ENCODE measurements at regions not wholly inside any gene's neighbourhood (a gene's known extent, or its start where the extent isn't known, plus 50 kb on each side); places are given as distances from the start of the nearest gene placed in this dataset.

GRCh38 chr2:128520340-128520739 is 201.7 kb upstream of the HS6ST1 start:
- Histone ChIP-seq H3K27ac (no peak overlapping the region), H3K4me3 (no peak overlapping the region), H3K9me3 (no peaks in the 10 kb centered on the region), H3K4me1 (no peaks in the 10 kb centered on the region), H3K27me3 (no peaks in the 10 kb centered on the region), H3K36me3 (no peaks in the 10 kb centered on the region)
- WGBS, 2 donors (ENCODE audit: low coverage in 1 of 2): 100% methylated on average over 1 to 3 of the region's 4 CpGs
- no peak for ATAC-seq
- TF ChIP-seq CTCF (IDR thresholded peaks at IDR 0.05): no peak
- TF ChIP-seq POLR2A (IDR thresholded peaks at IDR 0.05): no peak
- TF ChIP-seq EP300 (IDR thresholded peaks at IDR 0.05): no peak
- no peak for TF ChIP-seq POLR2AphosphoS5 (IDR thresholded peaks at IDR 0.05)

GRCh38 chr2:128520791-128521190 is 202.1 kb upstream of the HS6ST1 start:
- 100% methylated on average over 1 of the region's 9 CpGs; no CpG with 5 or more reads in 1 of the 2 donors for WGBS, 2 donors (ENCODE audit: low coverage in 1 of 2)
- Histone ChIP-seq H3K9me3 (no peaks in the 10 kb centered on the region), H3K4me3 (no peak overlapping the region), H3K36me3 (no peaks in the 10 kb centered on the region), H3K27me3 (no peaks in the 10 kb centered on the region), H3K4me1 (no peaks in the 10 kb centered on the region), H3K27ac (no peak overlapping the region)
- TF ChIP-seq POLR2A (IDR thresholded peaks at IDR 0.05): no peak
- ATAC-seq: no peak

DNA sequence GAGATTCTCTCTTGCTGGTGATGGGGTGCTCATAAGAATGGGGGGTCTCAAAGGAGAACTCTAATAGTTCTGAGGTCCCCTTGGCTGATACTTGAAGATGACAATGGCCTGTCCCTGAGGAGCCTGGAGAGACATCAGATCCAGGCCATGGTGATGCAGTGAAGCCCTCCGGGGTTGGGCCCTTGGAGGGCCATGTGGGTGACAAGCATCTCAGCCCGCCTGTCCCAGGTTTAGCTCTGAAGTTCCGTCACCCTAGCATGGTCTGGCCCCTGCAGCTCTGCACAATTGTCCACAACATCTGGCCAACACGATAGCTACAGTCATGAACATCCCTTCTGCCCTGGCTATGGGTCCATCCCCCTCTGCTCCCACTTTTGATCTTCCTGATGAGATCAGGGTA is 202.8 kb upstream of the HS6ST1 start:
- Histone ChIP-seq H3K4me3 (no peak overlapping the region), H3K36me3 (no peaks in the 10 kb centered on the region), H3K27me3 (no peaks in the 10 kb centered on the region), H3K4me1 (no peaks in the 10 kb centered on the region), H3K27ac (no peak overlapping the region), H3K9me3 (no peaks in the 10 kb centered on the region)
- ATAC-seq: no peak
- TF ChIP-seq CTCF (IDR thresholded peaks at IDR 0.05) (no peak), EP300 (IDR thresholded peaks at IDR 0.05) (no peak), POLR2AphosphoS5 (IDR thresholded peaks at IDR 0.05) (no peak), POLR2A (IDR thresholded peaks at IDR 0.05) (no peak)
- WGBS, 2 donors (ENCODE audit: low coverage in 1 of 2): no CpG with 5 or more reads among the region's 4 CpGs

GRCh38 chr2:128522829-128523228 is 204.2 kb upstream of the HS6ST1 start:
- H3K4me1 ChIP-seq: no peaks in the 10 kb centered on the region
- TF ChIP-seq POLR2AphosphoS5 (IDR thresholded peaks at IDR 0.05) (no peak), CTCF (IDR thresholded peaks at IDR 0.05) (no peak), EP300 (IDR thresholded peaks at IDR 0.05) (no peak), POLR2A (IDR thresholded peaks at IDR 0.05) (no peak)
- H3K4me3 ChIP-seq: no peak overlapping the region
- ATAC-seq: no peak
- H3K9me3 ChIP-seq: no peaks in the 10 kb centered on the region
- H3K27ac ChIP-seq: no peak overlapping the region
- no peaks in the 10 kb centered on the region for H3K36me3 ChIP-seq
- no peaks in the 10 kb centered on the region for H3K27me3 ChIP-seq
- 50 to 100% methylated on average over 2 to 5 of the region's 7 CpGs for WGBS, 2 donors (ENCODE audit: low coverage in 1 of 2)

- no peak for ATAC-seq
- H3K27me3 ChIP-seq: no peaks in the 10 kb centered on the region
- H3K36me3 ChIP-seq: no peaks in the 10 kb centered on the region
- no peak for TF ChIP-seq POLR2AphosphoS5 (IDR thresholded peaks at IDR 0.05)
- no peaks in the 10 kb centered on the region for H3K9me3 ChIP-seq
- H3K4me3 ChIP-seq: no peak overlapping the region
- H3K4me1 ChIP-seq: no peaks in the 10 kb centered on the region
- no peak overlapping the region for H3K27ac ChIP-seq
- 64 to 83% methylated on average over 3 to 4 of the region's 4 CpGs for WGBS, 2 donors (ENCODE audit: low coverage in 1 of 2)
Observed at GRCh38 chr2:128523457-128523856, 204.8 kb upstream of the HS6ST1 start.

GRCh38 chr2:128524183-128524582 is 205.5 kb upstream of the HS6ST1 start:
- no peaks in the 10 kb centered on the region for H3K9me3 ChIP-seq
- ATAC-seq: no peak
- H3K27me3 ChIP-seq: peaks cover 4% of the 10 kb centered on the region
- H3K4me1 ChIP-seq: no peaks in the 10 kb centered on the region
- H3K4me3 ChIP-seq: no peak overlapping the region
- H3K27ac ChIP-seq: no peak overlapping the region
- TF ChIP-seq POLR2A (IDR thresholded peaks at IDR 0.05): no peak
- no peak for TF ChIP-seq POLR2AphosphoS5 (IDR thresholded peaks at IDR 0.05)
- TF ChIP-seq EP300 (IDR thresholded peaks at IDR 0.05): no peak
- TF ChIP-seq CTCF (IDR thresholded peaks at IDR 0.05): no peak
- H3K36me3 ChIP-seq: no peaks in the 10 kb centered on the region
- 72% methylated on average over 5 of the region's 6 CpGs; no CpG with 5 or more reads in 1 of the 2 donors for WGBS, 2 donors (ENCODE audit: low coverage in 1 of 2)

All from gastroesophageal sphincter (tissue), 4 donors.